HG03354 (cell line): ENCODE measurements at regions not wholly inside any gene's neighbourhood (a gene's known extent, or its start where the extent isn't known, plus 50 kb on each side); places are given as distances from the start of the nearest gene placed in this dataset.

ENCODE experiments used
- ATAC-seq: cut with Tn5 transposase; IDR thresholded peaks from one replicate; pipeline ENCODE4 v1.9.1; 2021; ENCODE audit warnings: mild to moderate bottlenecking; ENCODE audit not compliant: unreplicated experiment, poor library complexity, severe bottlenecking

GRCh38 chr14:98503086-98503815 is 768.7 kb downstream of the BCL11B start:
- no peak for ATAC-seq

GRCh38 chr14:98507264-98507663 is 764.7 kb downstream of the BCL11B start:
- no peak for ATAC-seq

- no peak for ATAC-seq
Measured at GRCh38 chr14:98510392-98510791, 761.6 kb downstream of the BCL11B start.

- ATAC-seq = no peak
Measured at GRCh38 chr14:98512501-98513251, 759.3 kb downstream of the BCL11B start.

- ATAC-seq = no peak
Measured at GRCh38 chr14:98513558-98513957, 758.4 kb downstream of the BCL11B start.

GRCh38 chr14:98514016-98514415 is 758.0 kb downstream of the BCL11B start:
- no peak for ATAC-seq

- no peak for ATAC-seq
Measured at GRCh38 chr14:98536256-98536655, 735.7 kb downstream of the BCL11B start.

GRCh38 chr14:98542316-98542715 is 729.7 kb downstream of the BCL11B start:
- ATAC-seq = no peak

- no peak for ATAC-seq
Measured at GRCh38 chr14:98543074-98543473, 728.9 kb downstream of the BCL11B start.

GRCh38 chr14:98544174-98544573 is 727.8 kb downstream of the BCL11B start:
- no peak for ATAC-seq

- no peak for ATAC-seq
Measured at GRCh38 chr14:98545181-98545580, 726.8 kb downstream of the BCL11B start.

GRCh38 chr14:98548071-98548686 is 723.8 kb downstream of the BCL11B start:
- no peak for ATAC-seq

GRCh38 chr14:98551028-98551427 is 721.0 kb downstream of the BCL11B start:
- ATAC-seq = no peak

GRCh38 chr14:98555440-98555839 is 716.6 kb downstream of the BCL11B start:
- no peak for ATAC-seq

- ATAC-seq = no peak
Measured at GRCh38 chr14:98564006-98564405, 708.0 kb downstream of the BCL11B start.

- no peak for ATAC-seq
Measured at GRCh38 chr14:98564541-98564940, 707.5 kb downstream of the BCL11B start.

GRCh38 chr14:98571104-98571503 is 700.9 kb downstream of the BCL11B start:
- no peak for ATAC-seq

- ATAC-seq = no peak
Measured at GRCh38 chr14:98573082-98573481, 698.9 kb downstream of the BCL11B start.

GRCh38 chr14:98576463-98576862 is 695.5 kb downstream of the BCL11B start:
- ATAC-seq = no peak

- no peak for ATAC-seq
Measured at GRCh38 chr14:98578204-98578603, 693.8 kb downstream of the BCL11B start.

GRCh38 chr14:98579140-98579539 is 692.9 kb downstream of the BCL11B start:
- ATAC-seq = no peak
